H1 (cell line): ENCODE measurements at regions not wholly inside any gene's neighbourhood (a gene's known extent, or its start where the extent isn't known, plus 50 kb on each side); places are given as distances from the start of the nearest gene placed in this dataset.

Experiments
- CEBPB ChIP-seq: IDR thresholded peaks from 2 replicates; pipeline ENCODE4 v1.6.1; 2012; ENCODE audit warnings: low read depth, low read length
- YY1 ChIP-seq: IDR thresholded peaks from 2 replicates; pipeline ENCODE4 v1.6.1; 2011; ENCODE audit warnings: low read depth, mild to moderate bottlenecking, low read length

GRCh38 chr6:33880766-33881165, 77.0 kb upstream of the MLN start (continued):
- no peak for TF ChIP-seq CEBPB
- no peak for TF ChIP-seq YY1
